HG03558 (cell line): ENCODE measurements at regions not wholly inside any gene's neighbourhood (a gene's known extent, or its start where the extent isn't known, plus 50 kb on each side); places are given as distances from the start of the nearest gene placed in this dataset.

Experiments used
- ATAC-seq: cut with Tn5 transposase; IDR thresholded peaks from one replicate; pipeline ENCODE4 v1.9.1; 2021; ENCODE audit warnings: moderate number of reproducible peaks; ENCODE audit not compliant: unreplicated experiment; ENCODE audit errors: extremely low read depth

DNA sequence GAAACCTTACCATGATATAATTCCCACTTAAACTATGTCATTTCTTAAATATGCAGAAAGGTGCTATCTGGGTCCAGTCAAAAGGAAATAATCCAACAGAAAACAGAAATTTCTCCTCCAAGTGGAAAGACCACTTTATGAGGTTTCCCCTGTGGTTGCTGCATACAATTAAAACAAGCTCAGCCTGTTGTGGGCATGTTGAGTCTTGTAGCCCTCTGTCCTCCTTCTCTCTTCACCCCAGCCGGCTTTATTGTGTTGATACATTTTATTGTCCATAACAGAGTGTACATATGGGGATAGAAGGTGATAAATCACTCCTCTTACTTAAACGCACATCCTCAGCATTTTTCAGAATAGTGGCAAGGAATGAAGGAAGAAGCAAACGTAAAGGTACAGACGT lies 126.0 kb upstream of the MTNR1B start:
- ATAC-seq, result no peak

GRCh38 chr11:92844197-92844596 lies 125.3 kb upstream of the MTNR1B start:
- ATAC-seq, result no peak

DNA sequence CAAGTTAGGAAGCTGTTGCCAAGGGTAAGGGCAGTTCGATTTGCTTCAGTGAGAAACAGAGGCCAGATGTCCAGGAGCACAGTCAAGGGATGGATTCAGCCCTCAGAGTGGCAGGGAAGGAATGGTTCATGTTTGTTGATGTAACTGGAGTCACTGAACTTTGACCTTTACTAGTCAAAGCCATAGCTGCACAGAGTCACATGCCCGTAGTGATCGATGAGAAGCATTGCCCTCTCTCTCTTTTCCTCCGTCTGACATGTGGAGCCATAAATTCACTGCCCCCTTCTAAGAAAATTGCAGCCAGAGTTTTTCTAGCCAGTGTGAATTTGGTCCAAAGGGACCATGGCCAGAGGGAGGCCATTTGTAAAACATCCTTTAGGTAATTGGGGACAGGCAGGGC lies 124.1 kb upstream of the MTNR1B start:
- no peak for ATAC-seq

DNA sequence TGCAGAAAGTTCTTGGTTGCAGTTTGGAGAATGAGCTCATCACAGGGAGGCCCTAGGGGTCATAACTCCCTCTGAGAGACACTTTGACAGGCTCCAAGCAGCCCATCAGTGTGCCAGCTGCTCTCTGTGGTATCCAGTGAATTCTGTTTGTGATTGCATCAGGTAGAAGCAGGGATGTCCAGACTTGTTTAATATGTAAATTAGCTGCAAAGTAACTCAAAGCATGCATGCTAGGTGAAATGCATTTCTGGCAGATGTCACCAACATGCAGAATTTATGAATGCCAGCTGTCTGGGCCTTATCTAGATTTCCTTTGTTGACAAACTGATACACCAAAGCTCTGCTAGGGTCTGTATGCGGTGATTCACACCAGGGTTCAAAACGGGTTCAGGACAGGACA lies 123.6 kb upstream of the MTNR1B start:
- ATAC-seq, result no peak

- ATAC-seq, result no peak
Measured at GRCh38 chr11:92846491-92847125, 122.8 kb upstream of the MTNR1B start.

- no peak for ATAC-seq
Measured at GRCh38 chr11:92848578-92848977, 120.9 kb upstream of the MTNR1B start.

GRCh38 chr11:92850296-92850826 lies 119.1 kb upstream of the MTNR1B start:
- ATAC-seq, result no peak

GRCh38 chr11:92852229-92852628 lies 117.2 kb upstream of the MTNR1B start:
- no peak for ATAC-seq

DNA sequence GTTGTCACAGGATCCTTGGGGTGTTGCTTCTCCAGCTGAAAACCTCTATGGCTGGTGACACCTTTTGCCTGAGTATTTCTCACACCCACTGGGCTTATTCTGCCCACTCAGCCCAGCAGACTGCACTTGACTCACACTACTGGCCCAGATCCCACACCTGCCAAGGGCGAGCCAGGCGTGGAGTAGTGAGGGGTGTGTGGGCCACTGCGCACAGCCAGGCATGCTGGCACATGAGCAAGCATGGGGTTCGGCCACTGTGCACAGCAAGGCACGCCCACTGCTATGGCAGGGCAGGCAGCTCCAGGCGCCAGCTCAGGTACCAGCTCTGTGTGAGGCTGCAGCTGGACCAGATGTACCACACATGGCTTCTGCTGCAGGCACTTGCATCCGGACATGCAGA lies 116.5 kb upstream of the MTNR1B start:
- no peak for ATAC-seq

- no peak for ATAC-seq
Measured at GRCh38 chr11:92854162-92854561, 115.3 kb upstream of the MTNR1B start.

DNA sequence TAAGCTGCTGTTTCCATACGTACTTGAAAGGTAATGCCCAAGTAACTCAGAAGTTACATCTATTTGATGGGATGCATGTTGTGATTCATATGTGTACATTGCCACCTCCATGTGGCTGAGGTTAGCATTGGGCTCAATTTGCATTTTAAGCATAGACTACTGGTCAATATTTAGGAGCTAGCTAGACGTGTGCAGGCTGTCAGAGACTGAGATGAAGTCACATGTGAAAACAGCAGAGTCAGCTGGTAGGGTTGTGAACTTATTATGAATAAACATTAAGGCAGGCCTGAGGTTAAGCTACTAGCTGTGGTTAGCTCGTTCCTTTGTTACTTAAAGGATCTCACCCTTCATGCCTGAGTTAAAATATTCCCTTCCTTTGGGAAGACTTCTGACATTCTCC lies 114.5 kb upstream of the MTNR1B start:
- ATAC-seq, result no peak

GRCh38 chr11:92855607-92856405 lies 113.6 kb upstream of the MTNR1B start:
- no peak for ATAC-seq

GRCh38 chr11:92857407-92857806 lies 112.0 kb upstream of the MTNR1B start:
- ATAC-seq, result no peak

- ATAC-seq, result no peak
Measured at GRCh38 chr11:92859156-92859690, 110.2 kb upstream of the MTNR1B start.

DNA sequence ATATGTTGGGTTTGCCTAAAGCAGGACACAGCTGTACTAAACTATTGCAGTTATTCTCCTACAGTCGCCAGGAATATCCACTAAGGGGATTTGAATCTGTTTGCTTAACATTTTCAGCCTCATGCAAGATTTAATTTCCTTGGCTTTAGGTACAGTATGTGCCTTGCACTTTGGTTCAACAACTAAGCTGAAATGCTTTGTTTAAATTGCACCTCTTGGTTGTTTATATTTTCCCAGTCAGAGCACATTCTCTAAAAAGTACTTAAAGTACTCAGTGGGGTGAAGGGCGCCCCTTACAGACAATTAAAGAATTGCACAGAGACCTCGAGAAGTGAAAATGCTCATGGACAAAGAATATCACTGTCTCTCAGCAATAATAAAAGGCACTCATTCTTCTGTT lies 107.8 kb upstream of the MTNR1B start:
- no peak for ATAC-seq

DNA sequence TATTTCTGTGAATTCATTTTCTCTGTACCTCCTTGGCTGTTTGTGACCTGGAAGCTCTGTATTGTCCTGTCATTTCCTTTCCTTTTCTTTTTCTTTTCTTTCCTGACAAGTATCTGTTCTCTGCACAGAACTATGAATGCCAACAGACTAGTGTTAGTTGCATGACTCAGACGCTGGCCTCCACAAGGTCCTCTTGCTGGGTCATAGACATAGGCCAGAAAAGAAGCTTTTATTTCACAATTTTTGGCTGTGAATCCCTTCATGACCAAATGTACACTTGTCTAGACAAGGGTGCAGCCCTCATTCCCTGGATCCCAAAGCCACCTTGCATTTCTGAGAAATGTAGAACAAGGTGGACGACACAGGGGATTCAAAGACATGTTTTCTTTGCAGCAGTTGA lies 104.1 kb upstream of the MTNR1B start:
- ATAC-seq, result no peak

DNA sequence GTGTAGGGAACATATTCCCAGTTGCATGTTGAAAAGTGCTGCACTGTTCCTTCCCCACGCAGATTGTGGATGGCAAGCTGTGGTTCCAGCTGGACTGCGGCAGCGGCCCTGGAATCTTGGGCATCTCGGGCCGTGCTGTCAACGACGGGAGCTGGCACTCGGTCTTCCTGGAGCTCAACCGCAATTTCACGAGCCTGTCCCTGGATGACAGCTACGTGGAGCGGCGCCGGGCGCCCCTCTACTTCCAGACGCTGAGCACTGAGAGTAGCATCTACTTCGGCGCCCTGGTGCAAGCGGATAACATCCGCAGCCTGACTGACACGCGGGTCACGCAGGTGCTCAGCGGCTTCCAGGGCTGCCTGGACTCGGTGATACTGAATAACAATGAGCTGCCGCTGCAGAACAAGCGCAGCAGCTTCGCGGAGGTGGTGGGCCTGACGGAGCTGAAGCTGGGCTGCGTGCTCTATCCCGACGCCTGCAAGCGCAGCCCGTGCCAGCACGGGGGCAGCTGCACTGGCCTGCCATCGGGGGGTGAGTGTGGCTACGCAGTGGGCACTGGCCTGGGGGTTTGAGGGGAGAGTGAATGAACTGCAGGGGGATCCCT lies 102.7 kb upstream of the MTNR1B start:
- no peak for ATAC-seq

DNA sequence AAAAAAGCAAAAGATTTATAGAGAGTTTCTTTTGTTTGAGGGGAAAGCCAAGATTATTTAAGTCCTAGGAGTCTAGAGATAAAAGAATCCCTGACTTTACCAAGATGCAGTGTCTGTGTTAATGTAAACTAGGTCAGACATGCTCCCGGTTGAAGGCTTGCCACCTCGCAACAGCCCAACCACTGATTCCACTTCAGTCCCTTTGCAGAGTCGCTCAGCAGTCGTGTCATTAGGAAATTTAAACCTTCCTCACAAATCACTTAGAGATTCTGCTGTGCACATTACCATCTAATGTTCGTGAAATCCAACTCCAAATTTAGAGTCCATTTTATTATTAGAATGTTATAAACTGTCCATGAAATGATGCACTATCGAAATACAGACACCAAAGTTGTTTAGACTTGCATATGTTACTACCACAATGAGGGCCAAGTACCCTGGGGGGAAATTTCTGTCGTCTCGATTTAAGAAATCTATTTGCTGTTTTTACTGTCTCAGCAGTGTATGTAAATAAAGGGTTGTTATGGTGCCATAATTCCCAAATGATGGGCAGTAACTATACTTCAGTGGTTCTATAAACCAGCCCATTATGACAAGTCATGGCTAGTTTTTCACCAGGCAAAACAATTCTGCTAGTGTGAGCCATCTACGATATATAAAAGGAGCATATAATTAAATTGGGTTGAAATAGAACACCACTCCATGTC lies 101.4 kb upstream of the MTNR1B start:
- ATAC-seq, result no peak

GRCh38 chr11:92869716-92870115 lies 99.7 kb upstream of the MTNR1B start:
- no peak for ATAC-seq

GRCh38 chr11:92870196-92870832 lies 99.1 kb upstream of the MTNR1B start:
- no peak for ATAC-seq
